ENCODE measurements at regions not wholly inside any gene's neighbourhood (a gene's known extent, or its start where the extent isn't known, plus 50 kb on each side); places are given as distances from the start of the nearest gene placed in this dataset.

- no peak overlapping the region for H3K27ac ChIP-seq
- H3K4me1 ChIP-seq: no peaks in the 10 kb centered on the region
- no peak overlapping the region for H3K4me3 ChIP-seq
- H3K36me3 ChIP-seq: no peaks in the 10 kb centered on the region
- intact Hi-C loops (cut with DNase I): no loop called here
- no peaks in the 10 kb centered on the region for H3K9me3 ChIP-seq
- TF ChIP-seq POLR2A (IDR thresholded peaks at IDR 0.05) (no peak), CTCF (IDR thresholded peaks at IDR 0.05) (no peak)
- WGBS, 2 donors: 73 to 85% methylated on average over 2 of the region's 2 CpGs
- no peak for DNase-seq
- no peaks in the 10 kb centered on the region for H3K27me3 ChIP-seq
Observed at GRCh38 chr14:86288336-86288735, 758.4 kb downstream of the FLRT2 start.

GRCh38 chr14:86279405-86279804, 749.5 kb downstream of the FLRT2 start:
- Histone ChIP-seq H3K27me3 (no peaks in the 10 kb centered on the region), H3K9me3 (peaks cover 0 to 17% (median 0%) of the 10 kb centered on the region in 3 donors), H3K4me1 (no peaks in the 10 kb centered on the region), H3K36me3 (no peaks in the 10 kb centered on the region), H3K27ac (no peak overlapping the region), H3K4me3 (no peak overlapping the region)
- intact Hi-C loops (cut with DNase I): no loop called here
- WGBS, 2 donors: 62 to 66% methylated on average over 1 to 3 of the region's 3 CpGs
- no peak for DNase-seq
- TF ChIP-seq CTCF (IDR thresholded peaks at IDR 0.05) (no peak), POLR2A (IDR thresholded peaks at IDR 0.05) (no peak)

GRCh38 chr14:86257973-86258372, 728.0 kb downstream of the FLRT2 start:
- 47 to 55% methylated on average over 2 of the region's 2 CpGs for WGBS, 2 donors
- Histone ChIP-seq H3K27ac (no peak overlapping the region), H3K36me3 (no peaks in the 10 kb centered on the region), H3K4me1 (no peaks in the 10 kb centered on the region), H3K4me3 (no peak overlapping the region), H3K9me3 (no peaks in the 10 kb centered on the region), H3K27me3 (no peaks in the 10 kb centered on the region)
- intact Hi-C loops (cut with DNase I): no loop called here
- DNase-seq: no peak
- TF ChIP-seq POLR2A (IDR thresholded peaks at IDR 0.05) (no peak), CTCF (IDR thresholded peaks at IDR 0.05) (no peak)

- intact Hi-C loops (cut with DNase I): no loop called here
- no peak overlapping the region for H3K27ac ChIP-seq
- H3K4me3 ChIP-seq: no peak overlapping the region
- no peaks in the 10 kb centered on the region for H3K4me1 ChIP-seq
- no peaks in the 10 kb centered on the region for H3K27me3 ChIP-seq
- no peaks in the 10 kb centered on the region for H3K9me3 ChIP-seq
- no peak for DNase-seq
- no peaks in the 10 kb centered on the region for H3K36me3 ChIP-seq
- TF ChIP-seq CTCF (IDR thresholded peaks at IDR 0.05): no peak
- no peak for TF ChIP-seq POLR2A (IDR thresholded peaks at IDR 0.05)
Observed at GRCh38 chr14:86243158-86243557, 713.2 kb downstream of the FLRT2 start.

- no peaks in the 10 kb centered on the region for H3K27me3 ChIP-seq
- no peak for DNase-seq
- no peak for TF ChIP-seq CTCF (IDR thresholded peaks at IDR 0.05)
- TF ChIP-seq POLR2A (IDR thresholded peaks at IDR 0.05): no peak
- no peak overlapping the region for H3K4me3 ChIP-seq
- intact Hi-C loops (cut with DNase I): no loop called here
- 54 to 65% methylated on average over 4 of the region's 4 CpGs for WGBS, 2 donors
- H3K27ac ChIP-seq: no peak overlapping the region
- no peaks in the 10 kb centered on the region for H3K9me3 ChIP-seq
- no peaks in the 10 kb centered on the region for H3K4me1 ChIP-seq
- no peaks in the 10 kb centered on the region for H3K36me3 ChIP-seq
Observed at GRCh38 chr14:86237733-86238132, 707.8 kb downstream of the FLRT2 start.

All from esophagus squamous epithelium (tissue), 5 donors.